Fibroblast of villous mesenchyme (primary cell): ENCODE measurements at regions not wholly inside any gene's neighbourhood (a gene's known extent, or its start where the extent isn't known, plus 50 kb on each side); places are given as distances from the start of the nearest gene placed in this dataset.

ENCODE experiments used
- DNase-seq: peaks from one replicate; pipeline ENCODE4 v3.0.0-alpha.2; 2010; ENCODE audit warnings: low read depth
- H3K4me3 ChIP-seq: 2 replicates; pipeline ENCODE4 v1.5.1; 2011; ENCODE audit warnings: low read depth, mild to moderate bottlenecking, low read length
- CTCF ChIP-seq: IDR thresholded peaks from 2 replicates; pipeline ENCODE4 v1.5.1; 2012; ENCODE audit warnings: low read depth, mild to moderate bottlenecking, low read length; ENCODE audit not compliant: insufficient read depth

GRCh38 chr5:135641734-135642487, 63.1 kb upstream of the CXCL14 start:
- no peak for DNase-seq
- no peak overlapping the region for H3K4me3 ChIP-seq
- no peak for TF ChIP-seq CTCF

DNA sequence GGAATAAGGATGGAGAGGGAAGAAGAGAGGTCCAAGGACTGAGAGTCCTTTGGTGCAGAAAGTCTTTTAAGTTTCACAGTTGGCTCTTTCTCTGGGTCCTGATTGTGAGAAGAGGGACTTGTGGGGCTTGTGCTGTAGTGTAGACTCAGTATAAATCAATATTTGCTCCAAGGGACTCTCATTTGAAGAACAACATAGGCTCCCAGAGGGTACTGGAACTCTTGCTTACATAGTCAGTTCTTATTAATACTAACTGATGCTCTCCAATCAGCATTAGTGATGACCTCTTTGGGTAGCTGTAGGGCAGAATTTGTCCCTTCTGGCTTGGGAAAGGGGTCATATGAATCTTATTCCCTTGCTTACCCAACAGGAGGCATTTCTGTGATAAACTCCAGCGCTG, 62.5 kb upstream of the CXCL14 start:
- DNase-seq: no peak
- TF ChIP-seq CTCF: no peak
- no peak overlapping the region for H3K4me3 ChIP-seq

GRCh38 chr5:135635451-135635850, 56.7 kb upstream of the CXCL14 start:
- H3K4me3 ChIP-seq: no peak overlapping the region
- no peak for DNase-seq
- no peak for TF ChIP-seq CTCF

DNA sequence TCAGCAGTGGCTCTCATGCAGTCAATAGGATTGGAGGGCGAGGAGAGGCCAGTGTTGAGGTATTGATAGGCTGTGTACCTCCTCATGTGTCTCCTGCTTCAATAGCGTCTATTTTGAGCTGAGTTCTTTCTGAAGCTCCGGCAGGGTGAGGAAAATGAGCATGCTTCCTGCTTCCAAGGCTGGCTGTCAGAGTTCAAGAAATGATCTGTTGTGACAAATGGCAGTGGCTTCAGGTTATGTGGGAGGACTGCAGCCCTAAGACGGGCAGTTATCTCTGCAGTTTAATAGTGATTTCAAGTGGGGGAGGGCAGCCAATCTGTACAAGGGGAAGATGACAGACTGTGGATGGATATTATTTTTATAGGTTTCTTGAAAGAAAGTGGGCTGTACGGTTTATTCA, 54.0 kb upstream of the CXCL14 start:
- DNase-seq: no peak
- TF ChIP-seq CTCF: no peak
- no peak overlapping the region for H3K4me3 ChIP-seq

DNA sequence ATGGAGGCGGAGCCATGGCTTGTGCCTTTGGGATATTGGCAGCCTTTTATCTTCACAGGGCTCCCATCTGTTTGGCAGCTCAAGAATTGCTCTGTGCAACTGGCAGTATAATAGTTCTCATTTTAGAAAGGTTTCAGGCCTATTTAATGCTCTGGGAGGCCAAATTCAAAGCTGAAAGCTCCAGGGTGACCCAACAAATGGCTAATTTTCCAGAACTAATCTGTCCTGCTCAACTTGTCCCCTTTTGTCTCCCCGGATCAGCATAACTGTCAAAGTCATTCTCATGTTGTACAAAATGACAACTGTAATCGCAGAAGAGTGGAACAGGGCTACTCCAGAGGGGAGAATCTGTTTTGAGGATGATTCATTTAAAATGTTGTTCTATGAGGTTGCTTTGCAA, 52.6 kb upstream of the CXCL14 start:
- no peak overlapping the region for H3K4me3 ChIP-seq
- no peak for TF ChIP-seq CTCF
- DNase-seq: no peak

- TF ChIP-seq CTCF: no peak
- DNase-seq: no peak
- no peak overlapping the region for H3K4me3 ChIP-seq
Measured at GRCh38 chr5:135629666-135630065, 50.9 kb upstream of the CXCL14 start.
